ENCODE measurements at regions not wholly inside any gene's neighbourhood (a gene's known extent, or its start where the extent isn't known, plus 50 kb on each side); places are given as distances from the start of the nearest gene placed in this dataset.

DNA sequence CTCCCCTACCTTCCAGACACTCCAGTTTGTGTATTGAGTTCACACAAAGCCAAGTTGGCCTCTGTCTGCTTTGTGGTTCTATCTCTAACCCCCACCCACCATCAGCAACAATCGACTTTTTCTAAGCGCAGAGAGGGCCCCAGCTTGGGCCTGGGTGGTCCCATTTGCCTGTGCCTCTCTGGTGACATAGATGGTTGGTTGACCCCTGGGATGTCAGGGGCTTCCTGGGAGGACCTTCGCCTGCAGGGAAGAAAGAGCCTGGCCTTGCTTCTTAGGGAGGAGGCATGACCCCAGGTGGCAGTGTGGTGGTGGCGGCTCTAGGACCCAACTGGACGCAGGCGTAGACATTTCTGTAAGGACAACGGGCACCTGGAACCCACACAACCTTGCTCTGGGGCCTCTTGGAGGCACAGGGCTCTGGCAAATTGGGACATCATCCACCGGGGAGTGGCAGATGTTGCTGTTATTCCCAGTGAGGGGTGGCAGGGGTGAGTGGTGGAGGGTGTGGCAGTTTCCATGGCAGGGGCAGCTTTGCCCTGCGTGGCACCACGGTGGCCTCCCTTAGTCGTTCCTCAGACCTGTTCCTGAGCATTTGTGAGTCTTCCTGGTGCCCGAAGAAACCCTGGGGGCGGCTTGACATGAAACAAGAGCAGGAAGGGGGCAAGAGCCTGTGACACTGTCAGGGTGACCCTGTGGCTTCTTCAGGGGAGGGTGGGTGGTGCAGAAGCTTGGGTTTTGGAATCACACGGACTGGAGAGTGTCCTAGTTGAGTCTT is 171.0 kb upstream of the IER5L start:
- H3K27me3 ChIP-seq (replicated peaks; ENCODE audit: insufficient read depth, low read length): peaks cover 47% of the 10 kb centered on the region
- DNase-seq: no peak
- H3F3A ChIP-seq (ENCODE audit: insufficient read depth, low read length): no peaks in the 10 kb centered on the region
- no peaks in the 10 kb centered on the region for H3K9me3 ChIP-seq (replicated peaks; ENCODE audit: insufficient read depth, low read length)
- no peaks in the 10 kb centered on the region for H3K36me3 ChIP-seq (replicated peaks; ENCODE audit: insufficient read depth, low read length)
- H4K20me1 ChIP-seq (ENCODE audit: insufficient read depth, low read length): no peaks in the 10 kb centered on the region
- no peaks in the 10 kb centered on the region for H3K4me1 ChIP-seq (ENCODE audit: low read length)
- no peak overlapping the region for H2AFZ ChIP-seq (ENCODE audit: low read length)
- no peak overlapping the region for H3K4me3 ChIP-seq (ENCODE audit: low read length)
- TF ChIP-seq, protein P1, sequence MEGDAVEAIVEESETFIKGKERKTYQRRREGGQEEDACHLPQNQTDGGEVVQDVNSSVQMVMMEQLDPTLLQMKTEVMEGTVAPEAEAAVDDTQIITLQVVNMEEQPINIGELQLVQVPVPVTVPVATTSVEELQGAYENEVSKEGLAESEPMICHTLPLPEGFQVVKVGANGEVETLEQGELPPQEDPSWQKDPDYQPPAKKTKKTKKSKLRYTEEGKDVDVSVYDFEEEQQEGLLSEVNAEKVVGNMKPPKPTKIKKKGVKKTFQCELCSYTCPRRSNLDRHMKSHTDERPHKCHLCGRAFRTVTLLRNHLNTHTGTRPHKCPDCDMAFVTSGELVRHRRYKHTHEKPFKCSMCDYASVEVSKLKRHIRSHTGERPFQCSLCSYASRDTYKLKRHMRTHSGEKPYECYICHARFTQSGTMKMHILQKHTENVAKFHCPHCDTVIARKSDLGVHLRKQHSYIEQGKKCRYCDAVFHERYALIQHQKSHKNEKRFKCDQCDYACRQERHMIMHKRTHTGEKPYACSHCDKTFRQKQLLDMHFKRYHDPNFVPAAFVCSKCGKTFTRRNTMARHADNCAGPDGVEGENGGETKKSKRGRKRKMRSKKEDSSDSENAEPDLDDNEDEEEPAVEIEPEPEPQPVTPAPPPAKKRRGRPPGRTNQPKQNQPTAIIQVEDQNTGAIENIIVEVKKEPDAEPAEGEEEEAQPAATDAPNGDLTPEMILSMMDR (IDR thresholded peaks at IDR 0.05; ENCODE audit: low read length): no peak
- TF ChIP-seq EZH2 (optimal IDR thresholded peaks at IDR 0.05; ENCODE audit: low read depth, low read length) (no peak), EZH2phosphoT487 (IDR thresholded peaks at IDR 0.05; ENCODE audit: low read length) (no peak)
- no peak overlapping the region for H3K9ac ChIP-seq (ENCODE audit: low read length)
- H3K4me2 ChIP-seq (ENCODE audit: low read depth, low read length): no peak overlapping the region
- H3K79me2 ChIP-seq (ENCODE audit: low read length): no peaks in the 10 kb centered on the region
- no peak overlapping the region for H3K27ac ChIP-seq (ENCODE audit: low read length)
- H3K9me2 ChIP-seq (replicated peaks; ENCODE audit: insufficient read depth, low read length): no peaks in the 10 kb centered on the region

DNA sequence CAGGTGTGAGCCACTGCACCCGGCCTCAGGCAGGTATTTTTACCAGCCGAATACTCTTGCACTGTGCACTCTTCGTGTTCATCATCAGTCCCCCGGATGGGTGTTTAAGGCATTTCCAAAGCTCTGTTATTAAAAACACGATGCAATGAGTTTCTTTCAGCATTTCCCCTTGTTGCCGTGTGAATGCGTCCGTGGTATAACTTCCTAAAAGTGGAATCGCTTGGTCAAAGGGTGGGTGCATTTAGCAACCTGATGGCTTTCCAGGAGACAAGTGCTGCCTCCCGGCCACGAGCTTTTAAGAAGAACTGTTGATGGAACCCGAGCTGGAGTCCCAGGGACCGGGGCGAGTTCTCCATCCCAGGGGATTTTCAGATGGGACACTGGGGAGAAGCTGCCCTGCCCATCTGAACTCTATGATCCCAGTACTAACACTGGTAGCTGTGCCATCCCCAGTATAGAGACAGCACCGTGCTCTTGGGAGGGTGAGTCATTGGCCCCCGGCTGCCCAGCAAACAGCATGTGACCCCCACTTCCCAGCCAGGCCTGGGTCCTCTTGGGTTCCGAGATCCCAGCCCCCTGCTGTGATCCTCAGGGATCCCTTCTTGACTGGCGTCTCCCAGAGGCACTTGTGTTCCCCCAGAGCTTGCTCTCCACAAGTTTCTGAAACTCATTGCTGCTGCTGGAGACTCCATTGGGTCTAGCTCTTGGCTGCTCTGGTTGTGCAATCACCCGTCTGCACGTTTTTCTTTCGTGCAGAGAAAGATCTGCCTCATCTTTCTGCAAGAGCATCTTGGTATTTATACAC is 169.5 kb upstream of the IER5L start:
- Histone ChIP-seq H3K27ac (ENCODE audit: low read length) (no peak overlapping the region), H3K9ac (ENCODE audit: low read length) (no peak overlapping the region), H3F3A (ENCODE audit: insufficient read depth, low read length) (no peaks in the 10 kb centered on the region), H3K4me2 (ENCODE audit: low read depth, low read length) (no peak overlapping the region), H3K79me2 (ENCODE audit: low read length) (no peaks in the 10 kb centered on the region), H2AFZ (ENCODE audit: low read length) (no peak overlapping the region), H3K9me2 (replicated peaks; ENCODE audit: insufficient read depth, low read length) (no peaks in the 10 kb centered on the region), H3K36me3 (replicated peaks; ENCODE audit: insufficient read depth, low read length) (no peaks in the 10 kb centered on the region), H3K4me1 (ENCODE audit: low read length) (no peaks in the 10 kb centered on the region), H4K20me1 (ENCODE audit: insufficient read depth, low read length) (no peaks in the 10 kb centered on the region), H3K9me3 (replicated peaks; ENCODE audit: insufficient read depth, low read length) (no peaks in the 10 kb centered on the region), H3K27me3 (replicated peaks; ENCODE audit: insufficient read depth, low read length) (peaks cover 45% of the 10 kb centered on the region), H3K4me3 (ENCODE audit: low read length) (no peak overlapping the region)
- TF ChIP-seq EZH2 (optimal IDR thresholded peaks at IDR 0.05; ENCODE audit: low read depth, low read length) (no peak), EZH2phosphoT487 (IDR thresholded peaks at IDR 0.05; ENCODE audit: low read length) (no peak)
- TF ChIP-seq, protein P1 (IDR thresholded peaks at IDR 0.05; ENCODE audit: low read length): no peak
- DNase-seq: no peak

- Histone ChIP-seq H3K9me2 (replicated peaks; ENCODE audit: insufficient read depth, low read length) (no peaks in the 10 kb centered on the region), H3K79me2 (ENCODE audit: low read length) (no peaks in the 10 kb centered on the region), H2AFZ (ENCODE audit: low read length) (no peak overlapping the region), H3F3A (ENCODE audit: insufficient read depth, low read length) (no peaks in the 10 kb centered on the region), H3K9me3 (replicated peaks; ENCODE audit: insufficient read depth, low read length) (no peaks in the 10 kb centered on the region), H3K36me3 (replicated peaks; ENCODE audit: insufficient read depth, low read length) (no peaks in the 10 kb centered on the region), H3K4me3 (ENCODE audit: low read length) (no peak overlapping the region), H3K9ac (ENCODE audit: low read length) (no peak overlapping the region), H3K27me3 (replicated peaks; ENCODE audit: insufficient read depth, low read length) (peaks cover 30% of the 10 kb centered on the region), H3K4me1 (ENCODE audit: low read length) (no peaks in the 10 kb centered on the region), H3K4me2 (ENCODE audit: low read depth, low read length) (no peak overlapping the region), H4K20me1 (ENCODE audit: insufficient read depth, low read length) (no peaks in the 10 kb centered on the region), H3K27ac (ENCODE audit: low read length) (no peak overlapping the region)
- no peak for DNase-seq
- TF ChIP-seq EZH2 (optimal IDR thresholded peaks at IDR 0.05; ENCODE audit: low read depth, low read length): no peak
- TF ChIP-seq, protein P1 (IDR thresholded peaks at IDR 0.05; ENCODE audit: low read length): no peak
- TF ChIP-seq EZH2phosphoT487 (IDR thresholded peaks at IDR 0.05; ENCODE audit: low read length): no peak
These were observed 168.0 kb upstream of the IER5L start for GRCh38 chr9:129346046-129346445.

All from MM.1S (cell line).